Bronchial epithelial cell (primary cell): ENCODE measurements at regions not wholly inside any gene's neighbourhood (a gene's known extent, or its start where the extent isn't known, plus 50 kb on each side); places are given as distances from the start of the nearest gene placed in this dataset.

Experiments
- DNase-seq: peaks from one replicate; pipeline ENCODE4 v3.0.0-alpha.2; 2010; ENCODE audit warnings: low read depth
- FAIRE-seq: peaks from 2 replicates; lab custom pipeline; 2011; peaks lifted over from hg19 to GRCh38; lab: Jason Lieb, UNC
- H3K27me3 ChIP-seq: 2 replicates; pipeline ENCODE4 v1.5.1; 2011; ENCODE audit warnings: low read length; ENCODE audit not compliant: control insufficient read depth, insufficient read depth
- H3K36me3 ChIP-seq: 2 replicates; pipeline ENCODE4 v1.5.1; 2011; ENCODE audit warnings: low read length; ENCODE audit not compliant: control insufficient read depth, insufficient read depth
- H3K4me3 ChIP-seq: 2 replicates; pipeline ENCODE4 v1.5.1; 2011; ENCODE audit warnings: mild to moderate bottlenecking, low read depth, low read length, control low read depth
- TF ChIP-seq, protein P1 (sequence below): IDR thresholded peaks from 2 replicates; pipeline ENCODE4 v1.5.1; 2011; ENCODE audit warnings: mild to moderate bottlenecking, moderate library complexity, low read length, control low read depth, inconsistent platforms; ENCODE audit not compliant: insufficient read depth, severe bottlenecking

DNA sequence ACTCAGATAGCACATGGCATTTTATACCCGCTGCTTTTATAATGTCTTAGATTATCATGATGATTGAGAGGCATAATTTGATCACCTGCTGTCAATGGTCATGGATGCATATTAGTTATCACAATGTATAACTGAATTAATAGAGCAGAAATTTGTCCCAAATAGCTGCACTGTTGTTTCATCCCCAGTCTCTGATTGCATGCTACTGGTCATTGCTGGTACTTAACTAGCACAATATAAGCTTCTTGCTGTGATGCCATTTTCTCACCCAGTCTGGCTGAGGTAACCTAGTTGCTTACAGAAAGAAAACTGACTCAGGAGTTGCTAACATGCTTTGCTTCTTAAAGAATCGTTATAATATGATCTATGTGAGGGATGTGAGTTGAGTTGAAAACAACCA lies 76.8 kb upstream of the PLEKHA5 start:
- no peak overlapping the region for H3K4me3 ChIP-seq
- FAIRE-seq (no peak), DNase-seq (no peak)
- no peaks in the 10 kb centered on the region for H3K27me3 ChIP-seq
- H3K36me3 ChIP-seq: no peaks in the 10 kb centered on the region
- TF ChIP-seq, protein P1, sequence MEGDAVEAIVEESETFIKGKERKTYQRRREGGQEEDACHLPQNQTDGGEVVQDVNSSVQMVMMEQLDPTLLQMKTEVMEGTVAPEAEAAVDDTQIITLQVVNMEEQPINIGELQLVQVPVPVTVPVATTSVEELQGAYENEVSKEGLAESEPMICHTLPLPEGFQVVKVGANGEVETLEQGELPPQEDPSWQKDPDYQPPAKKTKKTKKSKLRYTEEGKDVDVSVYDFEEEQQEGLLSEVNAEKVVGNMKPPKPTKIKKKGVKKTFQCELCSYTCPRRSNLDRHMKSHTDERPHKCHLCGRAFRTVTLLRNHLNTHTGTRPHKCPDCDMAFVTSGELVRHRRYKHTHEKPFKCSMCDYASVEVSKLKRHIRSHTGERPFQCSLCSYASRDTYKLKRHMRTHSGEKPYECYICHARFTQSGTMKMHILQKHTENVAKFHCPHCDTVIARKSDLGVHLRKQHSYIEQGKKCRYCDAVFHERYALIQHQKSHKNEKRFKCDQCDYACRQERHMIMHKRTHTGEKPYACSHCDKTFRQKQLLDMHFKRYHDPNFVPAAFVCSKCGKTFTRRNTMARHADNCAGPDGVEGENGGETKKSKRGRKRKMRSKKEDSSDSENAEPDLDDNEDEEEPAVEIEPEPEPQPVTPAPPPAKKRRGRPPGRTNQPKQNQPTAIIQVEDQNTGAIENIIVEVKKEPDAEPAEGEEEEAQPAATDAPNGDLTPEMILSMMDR: no peak

DNA sequence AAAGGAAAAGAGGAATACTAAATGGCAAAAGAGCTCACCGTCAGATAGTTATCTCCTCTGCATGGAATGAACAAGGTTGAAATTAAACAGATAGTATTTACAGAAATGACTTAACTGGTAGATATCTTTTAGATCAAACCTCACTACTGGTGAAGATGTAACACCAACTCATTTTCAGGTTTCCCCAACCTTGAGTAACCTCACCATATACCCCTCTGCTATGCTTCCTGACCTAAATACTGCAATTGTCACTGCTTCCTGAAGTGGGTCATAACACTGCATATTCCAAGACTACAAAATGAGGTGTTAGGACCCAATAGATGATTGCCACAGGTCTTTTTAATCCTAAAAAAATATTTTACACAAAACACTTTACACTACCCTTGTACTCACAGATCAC lies 76.3 kb upstream of the PLEKHA5 start:
- Histone ChIP-seq H3K36me3 (no peaks in the 10 kb centered on the region), H3K4me3 (no peak overlapping the region), H3K27me3 (no peaks in the 10 kb centered on the region)
- DNase-seq (no peak), FAIRE-seq (no peak)
- TF ChIP-seq, protein P1: no peak

DNA sequence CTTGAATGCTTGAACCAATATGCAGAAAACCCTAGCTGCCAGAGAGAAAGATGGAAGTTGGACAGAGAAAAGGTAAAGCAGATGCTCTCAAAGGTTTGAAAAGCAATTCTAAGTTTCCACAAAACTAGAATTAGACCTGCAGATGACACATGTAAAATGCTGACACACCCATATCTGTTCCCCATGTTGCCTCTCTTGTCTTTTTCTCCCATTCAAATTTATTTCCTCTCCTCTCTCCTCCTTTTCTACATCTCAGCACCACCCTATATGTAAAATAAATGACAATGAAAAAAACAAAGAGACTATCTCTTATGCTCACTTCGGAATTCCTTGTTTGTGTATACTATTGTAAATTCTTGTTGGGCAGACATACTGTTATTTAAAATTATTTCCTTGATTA lies 75.5 kb upstream of the PLEKHA5 start:
- TF ChIP-seq, protein P1: no peak
- DNase-seq (no peak), FAIRE-seq (no peak)

DNA sequence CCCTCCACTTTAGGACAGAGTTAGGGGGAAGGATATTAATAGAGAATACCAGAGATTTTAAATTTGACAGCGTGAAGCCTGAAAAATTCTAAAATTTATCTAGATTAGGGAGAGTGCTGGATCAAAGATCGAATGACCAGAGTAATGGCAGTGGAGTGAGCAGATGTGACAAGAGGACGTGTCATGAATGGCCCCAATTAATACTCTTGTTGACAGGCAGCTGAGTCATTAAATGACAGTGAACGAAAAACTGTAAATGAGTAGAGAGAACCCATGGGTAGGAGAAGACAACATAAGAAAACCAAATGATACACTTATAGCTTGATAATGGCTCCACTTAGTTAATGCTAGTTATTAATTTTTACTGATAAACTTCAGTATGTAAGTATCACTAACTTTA lies 73.9 kb upstream of the PLEKHA5 start:
- FAIRE-seq: no peak
- TF ChIP-seq, protein P1: no peak
- no peak for DNase-seq
- Histone ChIP-seq H3K36me3 (no peaks in the 10 kb centered on the region), H3K4me3 (no peak overlapping the region), H3K27me3 (no peaks in the 10 kb centered on the region)

More for the DNA sequence above, 75.5 kb upstream of the PLEKHA5 start:
- Histone ChIP-seq H3K4me3 (no peak overlapping the region), H3K36me3 (no peaks in the 10 kb centered on the region), H3K27me3 (no peaks in the 10 kb centered on the region)

DNA sequence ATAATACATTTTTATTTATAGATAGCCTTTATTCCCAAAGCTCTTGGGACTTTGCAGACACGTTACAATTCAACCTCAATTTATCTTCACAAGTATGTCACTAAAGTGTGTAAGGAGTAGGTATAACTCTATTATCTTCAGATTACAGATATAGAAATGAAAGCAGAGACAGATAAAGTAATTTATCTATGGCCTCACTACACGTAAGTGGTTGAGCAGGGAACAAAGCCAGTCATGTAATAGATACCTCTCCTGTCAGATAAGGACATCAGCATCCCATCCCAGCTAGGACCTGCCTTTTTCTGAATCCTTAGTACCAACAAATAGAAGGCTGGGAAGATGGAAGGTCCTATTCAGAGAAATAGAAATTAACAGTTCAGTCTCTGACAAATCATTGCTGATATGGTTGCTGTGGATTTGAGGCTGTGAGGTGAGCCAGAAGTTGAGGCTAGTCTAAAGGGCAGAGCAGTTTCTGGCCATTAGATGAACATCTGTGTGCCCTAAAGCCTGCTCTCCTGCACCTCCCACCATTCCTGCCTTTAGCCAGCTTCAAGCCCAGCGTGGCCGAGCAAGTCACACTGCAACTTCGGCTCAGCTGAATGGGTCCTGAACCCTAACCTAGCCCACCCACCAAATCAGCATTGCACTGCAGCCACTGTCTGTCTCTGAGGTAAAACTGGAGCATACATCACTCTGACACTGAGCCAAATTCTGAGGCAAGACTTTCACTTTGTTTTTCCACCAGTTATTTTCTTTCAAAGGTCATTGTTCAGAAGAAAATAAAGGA lies 71.1 kb upstream of the PLEKHA5 start:
- FAIRE-seq: no peak

More for the DNA sequence above, 71.1 kb upstream of the PLEKHA5 start:
- H3K4me3 ChIP-seq: no peak overlapping the region
- no peak for DNase-seq
- no peaks in the 10 kb centered on the region for H3K27me3 ChIP-seq
- no peaks in the 10 kb centered on the region for H3K36me3 ChIP-seq
- TF ChIP-seq, protein P1: no peak
